ENCODE measurements at regions not wholly inside any gene's neighbourhood (a gene's known extent, or its start where the extent isn't known, plus 50 kb on each side); places are given as distances from the start of the nearest gene placed in this dataset.
"Not testable (repeated sequence)": the region's sequence is repeated elsewhere in the genome, so short reads cannot be mapped to it uniquely, and the experiment has no call there.

- no peak for TF ChIP-seq CTCF (conservative IDR thresholded peaks at IDR 0.05; ENCODE audit: control insufficient read depth, insufficient read depth, low read depth, low read length)
- DNase-seq (ENCODE audit: low read depth): no peak
- H3K4me3 ChIP-seq (ENCODE audit: control insufficient read depth, low read depth, low read length): no peak overlapping the region
These were observed 443.1 kb upstream of the ID4 start for GRCh38 chr6:19394051-19394450.

GRCh38 chr6:19394687-19395086 is 442.5 kb upstream of the ID4 start:
- no peak overlapping the region for H3K4me3 ChIP-seq (ENCODE audit: control insufficient read depth, low read depth, low read length)
- DNase-seq (ENCODE audit: low read depth): no peak
- no peak for TF ChIP-seq CTCF (conservative IDR thresholded peaks at IDR 0.05; ENCODE audit: control insufficient read depth, insufficient read depth, low read depth, low read length)

GRCh38 chr6:19395316-19395715 is 441.9 kb upstream of the ID4 start:
- H3K4me3 ChIP-seq (ENCODE audit: control insufficient read depth, low read depth, low read length): no peak overlapping the region
- TF ChIP-seq CTCF (conservative IDR thresholded peaks at IDR 0.05; ENCODE audit: control insufficient read depth, insufficient read depth, low read depth, low read length): no peak
- no peak for DNase-seq (ENCODE audit: low read depth)

GRCh38 chr6:19399406-19399805 is 437.8 kb upstream of the ID4 start:
- peak; percentile 60 for DNase-seq (ENCODE audit: low read depth)
- H3K4me3 ChIP-seq (ENCODE audit: control insufficient read depth, low read depth, low read length): no peak overlapping the region
- TF ChIP-seq CTCF (conservative IDR thresholded peaks at IDR 0.05; ENCODE audit: control insufficient read depth, insufficient read depth, low read depth, low read length): no peak

- DNase-seq (ENCODE audit: low read depth); H3K4me3 ChIP-seq (ENCODE audit: control insufficient read depth, low read depth, low read length): not testable (repeated sequence)
These were observed 432.3 kb upstream of the ID4 start for GRCh38 chr6:19404884-19405283.

GRCh38 chr6:19408331-19408730 is 428.8 kb upstream of the ID4 start:
- TF ChIP-seq CTCF (conservative IDR thresholded peaks at IDR 0.05; ENCODE audit: control insufficient read depth, insufficient read depth, low read depth, low read length): no peak
- peak; percentile 30 for DNase-seq (ENCODE audit: low read depth)
- no peak overlapping the region for H3K4me3 ChIP-seq (ENCODE audit: control insufficient read depth, low read depth, low read length)

- peak; percentile 65 for DNase-seq (ENCODE audit: low read depth)
- H3K4me3 ChIP-seq (ENCODE audit: control insufficient read depth, low read depth, low read length): no peak overlapping the region
- TF ChIP-seq CTCF (conservative IDR thresholded peaks at IDR 0.05; ENCODE audit: control insufficient read depth, insufficient read depth, low read depth, low read length): no peak
These were observed 426.7 kb upstream of the ID4 start for GRCh38 chr6:19410481-19410880.

Measured in fibroblast of mammary gland (primary cell).